Astrocyte of the hippocampus (primary cell): ENCODE measurements at regions not wholly inside any gene's neighbourhood (a gene's known extent, or its start where the extent isn't known, plus 50 kb on each side); places are given as distances from the start of the nearest gene placed in this dataset.

ENCODE experiments used
- DNase-seq: peaks from one replicate; pipeline ENCODE4 v3.0.0; 2011; ENCODE audit warnings: low read depth, low spot score

DNA sequence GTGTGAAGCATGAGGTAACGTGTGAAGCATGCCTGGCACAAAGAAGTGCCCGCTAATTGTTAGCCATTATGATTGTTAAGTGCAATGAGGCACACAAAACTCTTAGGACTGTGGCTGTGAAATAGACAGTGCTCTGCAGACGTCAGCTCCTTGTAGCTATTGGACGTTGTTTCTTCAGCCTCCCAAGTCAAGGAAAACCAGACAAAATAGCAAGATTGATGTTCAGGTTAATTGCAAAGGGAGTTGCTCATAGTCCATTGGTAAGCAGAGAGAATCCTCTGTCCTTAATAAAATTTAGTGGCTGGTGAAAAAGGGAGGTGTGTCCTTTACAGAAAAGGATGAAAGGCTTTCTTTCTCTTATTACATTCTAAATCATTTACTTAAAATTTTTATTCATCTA is 54.6 kb upstream of the MBP start:
- no peak for DNase-seq

DNA sequence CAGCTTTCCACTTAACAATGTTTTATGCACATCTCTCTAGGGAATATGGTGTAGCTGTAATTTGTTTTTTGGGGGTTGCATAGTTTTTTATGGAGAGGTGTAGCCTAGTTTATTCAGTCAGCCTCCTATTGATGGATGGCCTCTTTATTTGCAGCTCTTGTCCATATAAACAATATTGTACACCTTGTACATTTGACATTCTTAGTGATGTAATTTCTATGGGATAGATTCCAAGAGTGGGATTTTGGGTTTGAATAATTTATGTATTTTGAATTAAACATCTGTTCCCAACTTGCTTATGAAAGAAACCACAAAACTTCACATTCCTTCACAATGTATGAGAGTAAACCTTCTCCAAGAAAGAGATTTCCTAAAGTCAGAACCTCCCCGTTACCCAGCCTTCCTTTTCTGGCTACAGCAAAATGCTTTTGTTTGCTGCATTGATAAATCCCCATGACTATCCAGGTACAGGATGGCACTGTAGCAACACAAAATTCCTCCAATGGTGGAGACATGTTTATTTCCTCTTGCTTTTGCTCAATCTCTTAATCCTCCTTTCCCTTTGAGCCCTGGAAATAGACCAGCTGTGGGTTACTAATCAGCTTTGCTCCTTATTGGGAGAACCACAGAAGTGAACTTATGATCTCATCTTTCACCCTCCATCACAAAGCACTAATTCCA is 58.4 kb upstream of the GALR1 start:
- DNase-seq, result peak; percentile 74

DNA sequence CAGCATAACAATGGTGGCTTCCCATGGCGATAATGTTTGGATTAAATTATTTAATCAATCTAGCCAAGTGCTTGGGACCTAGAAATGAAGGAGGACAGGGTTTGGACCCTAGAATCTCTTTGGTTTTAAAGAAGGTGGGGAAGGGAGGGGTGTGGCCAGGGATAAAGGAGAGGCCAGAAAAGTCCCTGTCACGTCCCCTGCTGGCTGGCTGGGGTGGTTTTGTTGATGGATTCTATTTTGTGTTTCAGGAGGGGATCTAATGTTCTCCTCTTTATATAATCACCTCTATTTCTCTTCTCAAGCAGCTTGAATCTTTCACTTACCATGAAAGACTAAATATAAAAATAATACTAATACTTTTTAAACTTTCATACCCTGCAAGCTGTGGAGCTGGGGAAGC is 52.6 kb upstream of the GALR1 start:
- DNase-seq, result no peak

DNA sequence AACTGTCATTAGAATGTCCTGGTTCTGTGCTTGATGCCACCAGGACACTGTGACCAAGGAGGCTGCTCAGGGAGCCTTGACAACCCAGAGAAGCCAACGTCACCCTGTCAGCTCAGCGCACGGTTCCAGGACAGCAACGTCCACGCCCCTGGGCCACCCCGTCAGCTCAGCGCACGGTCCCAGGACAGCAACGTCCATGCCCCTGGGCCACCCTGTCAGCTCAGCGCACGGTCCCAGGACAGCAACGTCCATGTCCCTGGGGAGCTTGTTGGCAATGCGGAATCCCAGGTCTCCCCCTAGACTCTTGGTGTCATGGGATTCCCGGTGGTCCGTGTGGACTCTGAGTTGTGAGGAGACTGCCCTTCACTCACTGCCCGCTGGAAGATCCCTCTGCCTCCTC is 51.0 kb upstream of the GALR1 start:
- DNase-seq, result no peak

DNA sequence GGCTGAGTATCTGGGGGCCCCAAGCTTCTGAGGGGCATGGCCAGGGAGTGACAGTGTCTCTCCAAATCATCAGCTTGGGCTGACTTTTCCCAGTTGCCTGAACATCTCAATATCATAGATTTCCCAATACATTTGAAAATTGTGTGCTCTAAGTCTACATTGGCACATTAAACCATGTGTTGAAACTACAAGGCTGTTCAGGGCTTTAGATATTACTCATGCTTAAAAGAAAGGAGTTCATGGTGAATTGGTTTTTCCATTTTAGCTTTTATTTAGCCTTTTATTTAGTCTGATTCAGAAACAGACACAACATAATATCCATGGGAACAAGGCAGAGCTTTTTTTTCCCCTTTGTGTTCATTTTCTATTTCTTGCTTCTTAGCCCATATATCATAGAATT is 49.9 kb upstream of the GALR1 start:
- DNase-seq, result no peak
